ENCODE measurements at regions not wholly inside any gene's neighbourhood (a gene's known extent, or its start where the extent isn't known, plus 50 kb on each side); places are given as distances from the start of the nearest gene placed in this dataset.
"Not testable (repeated sequence)": the region's sequence is repeated elsewhere in the genome, so short reads cannot be mapped to it uniquely, and the experiment has no call there.

- H3K36me3 Mint-ChIP-seq, result peaks cover 13 to 21% of the 10 kb centered on the region in 2 donors
- H3K9me3 Mint-ChIP-seq, result peaks cover 21 to 29% of the 10 kb centered on the region in 2 donors
Observed at GRCh38 chr12:58681730-58682129, 238.6 kb downstream of the LRIG3 start.

GRCh38 chr12:58695263-58695662 lies 225.0 kb downstream of the LRIG3 start:
- no peak for ATAC-seq
- Mint-ChIP-seq H3K27ac (no peak overlapping the region), H3K9me3 (peaks cover 17 to 30% of the 10 kb centered on the region in 2 donors)

More at GRCh38 chr12:58681730-58682129, 238.6 kb downstream of the LRIG3 start:
- ATAC-seq (no peak), DNase-seq (ENCODE audit: low spot score in 2 of 2) (no peak)
- H3K27ac Mint-ChIP-seq, result no peak overlapping the region

DNA sequence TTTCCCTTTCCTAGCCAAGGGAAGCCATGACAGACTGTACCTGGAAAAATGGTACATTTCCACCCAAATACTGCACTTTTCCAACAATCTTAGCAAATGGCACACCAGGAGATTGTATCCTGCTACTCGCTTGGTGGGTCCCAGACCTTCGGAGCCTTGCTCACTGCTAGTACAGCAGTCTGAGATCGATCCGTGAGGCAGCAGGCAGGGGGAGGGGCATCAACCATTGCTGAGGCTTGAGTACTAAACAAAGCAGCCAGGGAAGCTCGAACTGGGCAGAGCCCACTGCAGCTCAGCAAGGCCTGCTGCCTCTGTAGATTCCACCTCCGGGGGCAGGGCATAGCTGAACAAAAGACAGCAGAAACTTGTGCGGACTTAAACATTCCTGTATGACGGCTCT lies 218.8 kb downstream of the LRIG3 start:
- no peak for ATAC-seq

More at GRCh38 chr12:58695263-58695662, 225.0 kb downstream of the LRIG3 start:
- no peak for DNase-seq (ENCODE audit: low spot score in 2 of 2)
- H3K36me3 Mint-ChIP-seq, result no peaks in the 10 kb centered on the region

GRCh38 chr12:58703866-58704265 lies 216.4 kb downstream of the LRIG3 start:
- peaks cover 12 to 21% of the 10 kb centered on the region in 2 donors for H3K9me3 Mint-ChIP-seq
- DNase-seq (ENCODE audit: low spot score in 2 of 2) (no peak), ATAC-seq (no peak)
- H3K36me3 Mint-ChIP-seq, result peaks cover 5 to 6% of the 10 kb centered on the region in 2 donors
- H3K27ac Mint-ChIP-seq, result no peak overlapping the region

More for the DNA sequence above, 218.8 kb downstream of the LRIG3 start:
- Mint-ChIP-seq H3K9me3 (peaks cover 6 to 19% of the 10 kb centered on the region in 2 donors), H3K36me3 (no peaks in the 10 kb centered on the region), H3K27ac (no peak overlapping the region)
- no peak for DNase-seq (ENCODE audit: low spot score in 2 of 2)

DNA sequence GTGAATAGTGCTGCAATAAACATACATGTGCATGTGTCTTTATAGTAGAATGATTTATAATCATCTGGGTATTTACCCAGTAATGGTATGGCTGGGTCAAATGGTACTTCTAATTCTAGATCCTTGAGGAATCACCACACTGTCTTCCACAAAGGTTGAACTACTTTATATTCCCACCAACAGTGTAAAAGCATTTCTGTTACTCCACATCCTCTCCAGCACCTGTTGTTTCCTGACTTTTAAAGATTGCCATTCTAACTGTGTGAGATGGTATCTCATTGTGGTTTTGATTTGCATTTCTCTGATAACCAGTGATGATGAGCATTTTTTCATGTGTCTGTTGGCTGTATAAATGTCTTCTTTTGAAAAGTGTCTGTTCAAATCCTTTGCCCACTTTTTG lies 215.5 kb downstream of the LRIG3 start:
- H3K9me3 Mint-ChIP-seq, result peaks cover 18 to 25% of the 10 kb centered on the region in 2 donors
- not testable (repeated sequence) for DNase-seq (ENCODE audit: low spot score in 2 of 2); ATAC-seq; H3K27ac Mint-ChIP-seq; H3K36me3 Mint-ChIP-seq

DNA sequence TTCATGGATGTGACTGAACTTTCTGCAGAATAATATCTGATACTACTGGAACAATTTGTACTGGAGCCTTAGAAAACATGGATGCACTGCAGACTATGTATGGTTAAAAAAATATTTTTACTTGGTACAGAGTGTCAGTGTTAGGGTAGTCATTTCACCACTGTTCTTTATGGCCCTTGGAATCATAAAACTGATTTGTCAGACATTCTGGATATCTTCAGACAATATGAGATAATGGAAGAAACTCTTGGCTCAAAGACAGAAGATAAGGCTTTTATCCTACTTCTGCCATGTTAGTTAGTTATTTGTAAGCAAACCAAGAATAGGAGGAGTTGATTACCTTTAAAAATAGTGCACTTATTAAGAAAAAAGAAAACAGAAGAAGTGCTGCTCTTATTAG lies 209.4 kb downstream of the LRIG3 start:
- Mint-ChIP-seq H3K36me3 (peaks cover 5 to 6% of the 10 kb centered on the region in 2 donors), H3K27ac (no peak overlapping the region), H3K9me3 (peaks cover 28% of the 10 kb centered on the region in 2 donors)
- DNase-seq (ENCODE audit: low spot score in 2 of 2) (no peak), ATAC-seq (no peak)

DNA sequence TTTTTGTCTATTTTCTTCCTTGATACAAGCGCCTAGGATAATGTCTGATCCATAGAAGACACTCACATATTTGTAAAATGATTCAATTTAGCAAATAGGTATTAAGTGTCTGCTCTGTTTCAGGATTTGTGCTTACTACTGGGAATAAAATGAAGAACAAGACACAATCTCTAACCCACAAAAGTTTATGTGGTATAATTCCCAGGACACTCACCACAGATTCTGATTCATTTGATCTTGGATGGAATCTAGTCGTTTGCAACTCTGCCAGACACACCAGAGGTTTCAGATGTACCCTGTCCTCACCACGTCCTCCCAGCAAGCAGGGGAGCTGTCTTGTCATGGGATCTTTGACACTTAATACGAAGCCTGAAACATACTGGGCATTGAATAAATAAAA lies 208.3 kb downstream of the LRIG3 start:
- ATAC-seq, result no peak
- Mint-ChIP-seq H3K36me3 (peaks cover 5 to 6% of the 10 kb centered on the region in 2 donors), H3K9me3 (peaks cover 28% of the 10 kb centered on the region in 2 donors), H3K27ac (no peak overlapping the region)
- no peak for DNase-seq (ENCODE audit: low spot score in 2 of 2)

DNA sequence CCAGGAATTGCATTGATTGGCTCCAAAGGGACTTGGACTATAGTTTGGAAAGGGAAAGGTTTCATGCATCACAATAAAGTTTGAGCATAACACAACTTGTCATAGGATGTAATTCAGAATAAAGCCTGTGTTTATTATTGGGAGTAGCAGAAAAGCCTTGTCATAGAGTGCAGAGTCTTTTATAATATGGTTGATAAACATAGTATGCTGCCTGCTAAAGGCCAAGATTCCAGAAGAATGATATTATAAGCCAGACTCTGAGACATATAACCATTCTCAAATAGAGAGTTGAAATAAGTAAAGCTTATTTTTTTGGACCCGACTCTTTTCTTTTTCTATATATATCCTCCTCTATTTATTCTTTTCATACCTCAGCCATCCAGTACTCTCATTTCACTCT lies 207.3 kb downstream of the LRIG3 start:
- Mint-ChIP-seq H3K9me3 (peaks cover 21% of the 10 kb centered on the region in 2 donors), H3K36me3 (no peaks in the 10 kb centered on the region), H3K27ac (no peak overlapping the region)
- ATAC-seq, result no peak
- DNase-seq (ENCODE audit: low spot score in 2 of 2), result no peak

GRCh38 chr12:58719161-58719560 lies 201.1 kb downstream of the LRIG3 start:
- DNase-seq (ENCODE audit: low spot score in 2 of 2) (no peak), ATAC-seq (no peak)
- Mint-ChIP-seq H3K9me3 (peaks cover 5% of the 10 kb centered on the region in 2 donors), H3K27ac (no peak overlapping the region), H3K36me3 (no peaks in the 10 kb centered on the region)

DNA sequence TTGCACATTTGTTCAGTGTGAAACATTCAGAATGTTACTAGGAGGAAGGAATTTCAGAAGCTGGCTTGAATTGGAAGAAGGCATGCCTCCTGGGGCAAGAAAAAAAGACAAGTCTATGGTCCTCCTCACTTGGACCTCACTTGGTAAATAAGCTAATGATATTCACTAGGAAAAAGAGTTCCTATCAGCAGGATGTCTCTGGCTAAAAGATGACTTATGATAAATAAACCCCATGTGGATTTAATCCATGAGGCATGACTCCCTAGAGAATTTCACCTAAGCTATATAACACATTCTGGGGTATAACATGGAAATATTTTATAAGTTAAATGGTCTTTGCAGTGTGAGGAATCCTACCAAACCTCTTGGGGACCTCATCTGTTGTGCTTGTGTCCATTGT lies 199.9 kb downstream of the LRIG3 start:
- no peak overlapping the region for H3K27ac Mint-ChIP-seq
- no peaks in the 10 kb centered on the region for H3K36me3 Mint-ChIP-seq
- H3K9me3 Mint-ChIP-seq, result peaks cover 5 to 9% of the 10 kb centered on the region in 2 donors
- ATAC-seq (no peak), DNase-seq (ENCODE audit: low spot score in 2 of 2) (no peak)

DNA sequence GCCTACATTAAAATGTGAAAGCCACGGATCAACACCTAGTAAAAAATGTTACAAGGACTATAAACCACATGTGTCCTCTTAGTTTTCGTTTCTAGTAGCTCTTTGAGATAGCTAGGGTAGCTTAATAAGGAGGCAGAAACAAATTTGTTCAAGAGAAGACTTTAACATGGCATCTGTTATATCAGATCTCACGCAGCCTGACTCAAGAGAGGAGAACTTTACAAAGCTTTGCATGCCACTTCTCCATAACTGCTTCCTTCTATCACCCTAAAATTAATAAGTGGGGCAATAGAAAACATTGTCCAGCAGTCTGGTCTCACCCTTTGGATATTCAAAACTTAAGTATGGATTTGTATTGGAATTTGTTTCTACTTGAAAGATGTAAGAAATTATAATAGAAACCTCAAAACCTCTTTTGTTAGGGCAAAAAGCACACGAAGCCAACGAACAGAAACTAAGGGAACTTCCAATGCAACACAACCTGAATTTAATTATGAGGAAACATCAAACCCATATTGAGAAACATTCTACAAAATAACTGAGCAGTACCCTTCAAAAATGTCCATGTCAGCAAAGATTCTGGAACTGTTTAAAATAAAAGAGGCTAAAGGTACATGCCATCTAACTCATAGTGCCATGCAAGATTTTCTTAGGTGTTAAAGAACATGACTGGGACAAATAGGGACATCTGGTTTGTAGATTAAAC lies 194.8 kb downstream of the LRIG3 start:
- H3K27ac Mint-ChIP-seq, result no peak overlapping the region
- no peaks in the 10 kb centered on the region for H3K36me3 Mint-ChIP-seq
- ATAC-seq (no peak), DNase-seq (ENCODE audit: low spot score in 2 of 2) (no peak)
- peaks cover 5 to 11% of the 10 kb centered on the region in 2 donors for H3K9me3 Mint-ChIP-seq

DNA sequence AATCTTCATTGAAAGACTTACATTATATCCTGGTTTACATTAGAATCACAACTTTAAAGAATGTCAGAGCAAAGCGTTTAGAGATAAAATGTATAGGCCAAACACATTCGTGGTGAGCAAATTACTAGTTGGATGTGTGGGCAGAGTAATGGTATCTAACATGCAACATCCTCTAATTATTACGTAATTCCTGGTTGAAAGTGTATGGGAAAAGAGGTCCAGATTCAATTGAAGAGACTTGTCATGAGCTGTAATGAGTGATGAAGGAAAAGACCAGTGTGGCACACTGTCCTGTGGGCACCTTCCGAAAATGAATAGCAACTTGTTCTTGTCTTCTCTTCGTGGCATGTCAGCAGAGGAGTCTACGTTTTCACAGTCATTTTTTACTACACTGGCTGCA lies 192.8 kb downstream of the LRIG3 start:
- peaks cover 5 to 16% of the 10 kb centered on the region in 2 donors for H3K9me3 Mint-ChIP-seq
- DNase-seq (ENCODE audit: low spot score in 2 of 2), result no peak
- no peak overlapping the region for H3K27ac Mint-ChIP-seq
- no peaks in the 10 kb centered on the region for H3K36me3 Mint-ChIP-seq
- no peak for ATAC-seq

- H3K27ac Mint-ChIP-seq, result no peak overlapping the region
- ATAC-seq, result no peak
- peaks cover 5 to 16% of the 10 kb centered on the region in 2 donors for H3K9me3 Mint-ChIP-seq
- DNase-seq (ENCODE audit: low spot score in 2 of 2), result no peak
- H3K36me3 Mint-ChIP-seq, result no peaks in the 10 kb centered on the region
Observed at GRCh38 chr12:58728397-58728796, 191.9 kb downstream of the LRIG3 start.

- Mint-ChIP-seq H3K27ac (no peak overlapping the region), H3K36me3 (no peaks in the 10 kb centered on the region), H3K9me3 (peaks cover 5 to 16% of the 10 kb centered on the region in 2 donors)
- ATAC-seq (no peak), DNase-seq (ENCODE audit: low spot score in 2 of 2) (no peak)
Observed at GRCh38 chr12:58731096-58731495, 189.2 kb downstream of the LRIG3 start.

DNA sequence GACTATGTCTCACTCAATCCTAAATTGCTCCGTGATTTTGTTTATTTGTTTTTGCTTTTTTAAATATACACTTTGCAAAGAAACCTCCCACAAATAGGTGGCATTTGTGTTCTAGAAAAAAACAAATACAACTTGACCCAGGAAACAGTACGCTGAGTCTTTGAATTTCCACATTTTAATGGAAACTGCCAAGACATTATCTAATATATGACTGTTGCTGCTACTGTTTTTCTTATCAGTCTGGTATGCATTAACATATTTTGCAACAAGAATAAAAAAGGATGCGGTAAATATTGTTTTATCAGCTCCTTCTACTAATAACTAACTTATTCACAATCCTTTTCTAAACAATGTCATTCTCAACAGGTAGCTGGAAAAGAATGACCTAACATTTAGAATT lies 187.4 kb downstream of the LRIG3 start:
- no peaks in the 10 kb centered on the region for H3K36me3 Mint-ChIP-seq
- DNase-seq (ENCODE audit: low spot score in 2 of 2), result no peak
- no peak for ATAC-seq
- no peak overlapping the region for H3K27ac Mint-ChIP-seq
- peaks cover 5 to 16% of the 10 kb centered on the region in 2 donors for H3K9me3 Mint-ChIP-seq

- H3K36me3 Mint-ChIP-seq, result no peaks in the 10 kb centered on the region
- H3K27ac Mint-ChIP-seq, result no peak overlapping the region
- DNase-seq (ENCODE audit: low spot score in 2 of 2), result no peak
- peaks cover 11 to 24% of the 10 kb centered on the region in 2 donors for H3K9me3 Mint-ChIP-seq
- no peak for ATAC-seq
Observed at GRCh38 chr12:58741226-58741625, 179.1 kb downstream of the LRIG3 start.

GRCh38 chr12:58745348-58746125 lies 174.8 kb downstream of the LRIG3 start:
- no peaks in the 10 kb centered on the region for H3K36me3 Mint-ChIP-seq
- no peak for DNase-seq (ENCODE audit: low spot score in 2 of 2)
- ATAC-seq, result no peak
- H3K9me3 Mint-ChIP-seq, result peaks cover 22 to 33% of the 10 kb centered on the region in 2 donors
- H3K27ac Mint-ChIP-seq, result no peak overlapping the region

Measured in activated naive CD4-positive, alpha-beta T cell treated with anti-CD3 and anti-CD28 coated beads, Interleukin-2, amount 50 U/mL, for 72 hours (primary cell).